Progenitor cell of endocrine pancreas (in vitro differentiated cells): ENCODE measurements at regions not wholly inside any gene's neighbourhood (a gene's known extent, or its start where the extent isn't known, plus 50 kb on each side); places are given as distances from the start of the nearest gene placed in this dataset.
"Not testable (repeated sequence)": the region's sequence is repeated elsewhere in the genome, so short reads cannot be mapped to it uniquely, and the experiment has no call there.

Experiments
- DNase-seq: peaks from one replicate; pipeline ENCODE4 v3.0.0; 2021; ENCODE audit warnings: low spot score; ENCODE audit not compliant: unreplicated experiment
- H3K27ac Mint-ChIP-seq: 2 replicates; pipeline ENCODE4 v1.8.0; 2021; ENCODE audit warnings: mild to moderate bottlenecking, moderate library complexity, mixed read lengths
- H3K27me3 Mint-ChIP-seq: 2 replicates; pipeline ENCODE4 v1.8.0; 2021; ENCODE audit warnings: mixed read lengths
- H3K36me3 Mint-ChIP-seq: 2 replicates; pipeline ENCODE4 v1.8.0; 2022; ENCODE audit warnings: mixed read lengths; ENCODE audit not compliant: insufficient read depth
- H3K4me1 Mint-ChIP-seq: 2 replicates; pipeline ENCODE4 v1.8.0; 2021; ENCODE audit warnings: low read depth, mixed read lengths
- H3K4me3 Mint-ChIP-seq: 2 replicates; pipeline ENCODE4 v1.8.0; 2021; ENCODE audit warnings: low read depth, mild to moderate bottlenecking, moderate library complexity, mixed read lengths
- H3K9me3 Mint-ChIP-seq: 2 replicates; pipeline ENCODE4 v1.8.0; 2021; ENCODE audit warnings: low read depth, mixed read lengths
- CTCF ChIP-seq: fragments of 200-600 bp; sonication (generic); IDR thresholded peaks from one replicate; pipeline ENCODE4 v1.5.0; 2021; ENCODE audit warnings: antibody characterized with exemption, mild to moderate bottlenecking; ENCODE audit not compliant: unreplicated experiment

- H3K27ac Mint-ChIP-seq, result no peak overlapping the region
- no peak overlapping the region for H3K4me3 Mint-ChIP-seq
- DNase-seq, result no peak
- H3K36me3 Mint-ChIP-seq, result no peaks in the 10 kb centered on the region
- TF ChIP-seq CTCF, result no peak
- H3K27me3 Mint-ChIP-seq, result no peaks in the 10 kb centered on the region
- no peaks in the 10 kb centered on the region for H3K4me1 Mint-ChIP-seq
- H3K9me3 Mint-ChIP-seq, result no peaks in the 10 kb centered on the region
Observed at GRCh38 chr2:4979111-4979510, 713.1 kb upstream of the SOX11 start.

GRCh38 chr2:4980995-4981394, 711.2 kb upstream of the SOX11 start:
- Mint-ChIP-seq H3K27ac (no peak overlapping the region), H3K4me3 (no peak overlapping the region)

GRCh38 chr2:4981802-4982409, 710.3 kb upstream of the SOX11 start:
- Mint-ChIP-seq H3K27ac (no peak overlapping the region), H3K4me1 (no peaks in the 10 kb centered on the region), H3K4me3 (no peak overlapping the region), H3K36me3 (no peaks in the 10 kb centered on the region), H3K9me3 (no peaks in the 10 kb centered on the region), H3K27me3 (no peaks in the 10 kb centered on the region)
- no peak for TF ChIP-seq CTCF
- DNase-seq, result no peak

More at GRCh38 chr2:4980995-4981394, 711.2 kb upstream of the SOX11 start:
- H3K4me1 Mint-ChIP-seq, result no peaks in the 10 kb centered on the region
- H3K27me3 Mint-ChIP-seq, result no peaks in the 10 kb centered on the region
- TF ChIP-seq CTCF, result no peak
- no peaks in the 10 kb centered on the region for H3K36me3 Mint-ChIP-seq
- no peaks in the 10 kb centered on the region for H3K9me3 Mint-ChIP-seq
- DNase-seq, result no peak

GRCh38 chr2:4988444-4988843, 703.7 kb upstream of the SOX11 start:
- not testable (repeated sequence) for DNase-seq, H3K27me3 Mint-ChIP-seq, H3K4me1 Mint-ChIP-seq, H3K9me3 Mint-ChIP-seq, H3K27ac Mint-ChIP-seq, H3K36me3 Mint-ChIP-seq, H3K4me3 Mint-ChIP-seq

GRCh38 chr2:4992226-4992625, 700.0 kb upstream of the SOX11 start:
- peaks cover 8% of the 10 kb centered on the region for H3K4me1 Mint-ChIP-seq
- no peaks in the 10 kb centered on the region for H3K36me3 Mint-ChIP-seq
- no peak for DNase-seq
- H3K9me3 Mint-ChIP-seq, result no peaks in the 10 kb centered on the region
- no peak overlapping the region for H3K27ac Mint-ChIP-seq
- no peaks in the 10 kb centered on the region for H3K27me3 Mint-ChIP-seq
- no peak for TF ChIP-seq CTCF
- no peak overlapping the region for H3K4me3 Mint-ChIP-seq

- TF ChIP-seq CTCF, result no peak
- Mint-ChIP-seq H3K9me3 (peaks cover 6% of the 10 kb centered on the region), H3K4me3 (no peak overlapping the region), H3K4me1 (peaks cover 2% of the 10 kb centered on the region), H3K27me3 (no peaks in the 10 kb centered on the region), H3K36me3 (no peaks in the 10 kb centered on the region), H3K27ac (no peak overlapping the region)
- DNase-seq, result no peak
Observed at GRCh38 chr2:4995466-4995865, 696.7 kb upstream of the SOX11 start.
